Glutamatergic neuron (in vitro differentiated cells): ENCODE measurements at regions not wholly inside any gene's neighbourhood (a gene's known extent, or its start where the extent isn't known, plus 50 kb on each side); places are given as distances from the start of the nearest gene placed in this dataset.

ENCODE experiments used
- DNase-seq: peaks from one replicate; pipeline ENCODE4 v3.0.0; 2022
- H3K27ac Mint-ChIP-seq: one replicate; pipeline ENCODE4 v1.8.0; 2020; ENCODE audit warnings: mild to moderate bottlenecking, mixed read lengths, inconsistent platforms; ENCODE audit not compliant: unreplicated experiment
- H3K27me3 Mint-ChIP-seq: one replicate; pipeline ENCODE4 v1.8.0; 2020; ENCODE audit warnings: mild to moderate bottlenecking, moderate library complexity, mixed read lengths, inconsistent platforms; ENCODE audit not compliant: unreplicated experiment
- H3K36me3 Mint-ChIP-seq: one replicate; pipeline ENCODE4 v1.8.0; 2020; ENCODE audit warnings: mild to moderate bottlenecking, mixed read lengths, inconsistent platforms; ENCODE audit not compliant: unreplicated experiment
- H3K4me1 Mint-ChIP-seq: one replicate; pipeline ENCODE4 v1.8.0; 2020; ENCODE audit warnings: mild to moderate bottlenecking, low read depth, mixed read lengths, inconsistent platforms; ENCODE audit not compliant: unreplicated experiment
- H3K4me3 Mint-ChIP-seq: one replicate; pipeline ENCODE4 v1.8.0; 2020; ENCODE audit warnings: mild to moderate bottlenecking, mixed read lengths, inconsistent platforms; ENCODE audit not compliant: unreplicated experiment
- H3K9me3 Mint-ChIP-seq: one replicate; pipeline ENCODE4 v1.8.0; 2020; ENCODE audit warnings: mild to moderate bottlenecking, moderate library complexity, mixed read lengths, inconsistent platforms; ENCODE audit not compliant: unreplicated experiment
- CTCF ChIP-seq: fragments of 200-600 bp; sonication (generic); IDR thresholded peaks from one replicate; pipeline ENCODE4 v1.5.0; 2021; ENCODE audit not compliant: partially characterized antibody, unreplicated experiment

- Mint-ChIP-seq H3K4me3 (no peak overlapping the region), H3K27me3 (peaks cover 4% of the 10 kb centered on the region), H3K4me1 (no peaks in the 10 kb centered on the region), H3K9me3 (no peaks in the 10 kb centered on the region), H3K36me3 (no peaks in the 10 kb centered on the region), H3K27ac (no peak overlapping the region)
- DNase-seq, result no peak
- no peak for TF ChIP-seq CTCF
Observed at GRCh38 chr15:91712286-91712685, 141.2 kb upstream of the SLCO3A1 start.

- Mint-ChIP-seq H3K4me3 (no peak overlapping the region), H3K4me1 (no peaks in the 10 kb centered on the region), H3K9me3 (no peaks in the 10 kb centered on the region), H3K27ac (no peak overlapping the region), H3K36me3 (no peaks in the 10 kb centered on the region), H3K27me3 (no peaks in the 10 kb centered on the region)
- no peak for DNase-seq
- TF ChIP-seq CTCF, result no peak
Observed at GRCh38 chr15:91716536-91716935, 137.0 kb upstream of the SLCO3A1 start.

DNA sequence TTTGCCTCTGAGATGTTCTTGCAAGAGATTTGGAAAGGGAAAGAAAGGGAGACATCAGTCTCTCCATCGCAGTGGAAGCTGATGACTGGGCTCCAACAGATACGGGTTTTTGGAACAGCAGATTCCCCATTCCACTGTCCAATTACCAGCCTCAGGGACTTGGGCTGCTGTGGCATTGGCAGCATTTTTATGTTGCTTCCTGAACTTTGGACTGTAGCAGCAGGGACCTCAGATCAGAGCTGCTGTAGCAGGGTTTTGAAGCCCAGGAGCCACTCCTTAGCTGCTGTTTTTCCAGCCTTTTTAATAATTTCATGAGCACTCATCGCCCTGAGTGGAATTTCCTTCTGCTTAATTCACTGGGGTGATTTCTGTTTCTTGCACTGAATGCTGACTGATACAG is 135.7 kb upstream of the SLCO3A1 start:
- no peak overlapping the region for H3K4me3 Mint-ChIP-seq
- H3K27me3 Mint-ChIP-seq, result no peaks in the 10 kb centered on the region
- no peaks in the 10 kb centered on the region for H3K36me3 Mint-ChIP-seq

GRCh38 chr15:91723959-91724358 is 129.5 kb upstream of the SLCO3A1 start:
- no peak for DNase-seq
- Mint-ChIP-seq H3K27me3 (no peaks in the 10 kb centered on the region), H3K9me3 (peaks cover 1% of the 10 kb centered on the region), H3K4me1 (no peaks in the 10 kb centered on the region), H3K4me3 (no peak overlapping the region), H3K27ac (no peak overlapping the region), H3K36me3 (no peaks in the 10 kb centered on the region)
- TF ChIP-seq CTCF, result no peak

More for the DNA sequence above, 135.7 kb upstream of the SLCO3A1 start:
- Mint-ChIP-seq H3K4me1 (no peaks in the 10 kb centered on the region), H3K9me3 (no peaks in the 10 kb centered on the region), H3K27ac (no peak overlapping the region)
- no peak for DNase-seq
- TF ChIP-seq CTCF, result no peak

DNA sequence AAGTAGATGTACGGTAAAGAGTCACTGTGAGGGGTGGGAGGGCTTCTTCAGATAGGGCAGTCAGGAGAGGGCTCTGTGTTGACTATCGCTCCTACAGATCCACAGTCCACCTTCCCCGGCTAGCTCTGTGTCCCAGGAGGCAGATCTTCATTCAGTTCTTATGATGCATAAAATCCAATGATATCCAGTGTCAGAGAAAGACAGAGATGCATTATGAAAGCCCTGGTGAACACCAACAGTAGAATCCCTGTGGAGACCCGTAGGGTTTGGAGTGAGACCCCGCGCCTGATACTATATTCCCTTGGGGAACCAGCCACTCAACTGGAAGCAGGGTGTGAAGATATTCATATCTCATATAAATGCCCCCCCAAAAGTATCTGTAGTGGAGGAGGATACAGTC is 119.8 kb upstream of the SLCO3A1 start:
- Mint-ChIP-seq H3K9me3 (peaks cover 2% of the 10 kb centered on the region), H3K27me3 (peaks cover 2% of the 10 kb centered on the region), H3K4me1 (no peaks in the 10 kb centered on the region), H3K27ac (no peak overlapping the region), H3K4me3 (no peak overlapping the region), H3K36me3 (no peaks in the 10 kb centered on the region)
- no peak for DNase-seq
- no peak for TF ChIP-seq CTCF
